Loucy (cell line): ENCODE measurements at regions not wholly inside any gene's neighbourhood (a gene's known extent, or its start where the extent isn't known, plus 50 kb on each side); places are given as distances from the start of the nearest gene placed in this dataset.

ENCODE experiments used
- H2AFZ ChIP-seq: fragments of 200-600 bp; sonication (generic); 2 replicates; pipeline ENCODE4 v1.6.0; 2016; ENCODE audit warnings: antibody characterized with exemption, mild to moderate bottlenecking, low read length, moderate library complexity
- H3F3A ChIP-seq: fragments of 200-600 bp; 2 replicates; pipeline ENCODE4 v1.6.0; 2016; ENCODE audit warnings: antibody characterized with exemption, low read depth, mild to moderate bottlenecking
- H3K27me3 ChIP-seq: fragments of 200-600 bp; sonication (generic); 2 replicates; pipeline ENCODE4 v1.6.1; 2014; ENCODE audit warnings: low read length, mild to moderate bottlenecking; ENCODE audit not compliant: insufficient read depth, poor library complexity, severe bottlenecking
- H3K36me3 ChIP-seq: fragments of 200-600 bp; sonication (generic); 2 replicates; pipeline ENCODE4 v1.6.1; 2016; ENCODE audit warnings: low read length; ENCODE audit not compliant: insufficient read depth
- H3K4me1 ChIP-seq: fragments of 200-600 bp; sonication (generic); 2 replicates; pipeline ENCODE4 v1.5.1; 2014; ENCODE audit warnings: low read length, mild to moderate bottlenecking; ENCODE audit not compliant: insufficient read depth, poor library complexity, severe bottlenecking
- H3K4me2 ChIP-seq: fragments of 200-600 bp; sonication (generic); 2 replicates; pipeline ENCODE4 v1.6.0; 2014; ENCODE audit warnings: antibody characterized with exemption, low read length, low read depth, mild to moderate bottlenecking; ENCODE audit not compliant: poor library complexity, severe bottlenecking
- H3K4me3 ChIP-seq: fragments of 200-600 bp; sonication (generic); 2 replicates; pipeline ENCODE4 v1.5.1; 2014; ENCODE audit warnings: low read length, mild to moderate bottlenecking, mixed read lengths; ENCODE audit not compliant: poor library complexity, severe bottlenecking
- H3K79me2 ChIP-seq: fragments of 200-600 bp; sonication (generic); 2 replicates; pipeline ENCODE4 v1.6.1; 2014; ENCODE audit warnings: low read length; ENCODE audit not compliant: insufficient read depth
- H3K9ac ChIP-seq: fragments of 200-600 bp; sonication (generic); 2 replicates; pipeline ENCODE4 v1.6.0; 2014; ENCODE audit warnings: mild to moderate bottlenecking, low read depth, low read length, moderate library complexity; ENCODE audit not compliant: poor library complexity, severe bottlenecking
- H3K9me2 ChIP-seq: fragments of 200-600 bp; sonication (generic); replicated peaks from 2 replicates; pipeline ENCODE4 v1.6.1; 2016; ENCODE audit warnings: low read depth, low read length, mixed read lengths
- H3K9me3 ChIP-seq: fragments of 200-600 bp; sonication (generic); 2 replicates; pipeline ENCODE4 v1.6.1; 2014; ENCODE audit warnings: mild to moderate bottlenecking, antibody characterized with exemption, low read length, low read depth; ENCODE audit not compliant: insufficient read depth
- H4K20me1 ChIP-seq: fragments of 200-600 bp; sonication (generic); 2 replicates; pipeline ENCODE4 v1.6.0; 2014; ENCODE audit warnings: antibody characterized with exemption, low read length, mild to moderate bottlenecking; ENCODE audit not compliant: insufficient read depth, poor library complexity, severe bottlenecking
- EZH2phosphoT487 ChIP-seq: fragments of 200-600 bp; IDR thresholded peaks from 2 replicates; pipeline ENCODE4 v1.6.1; 2018; ENCODE audit warnings: antibody characterized with exemption, mild to moderate bottlenecking, moderate library complexity, borderline replicate concordance
- TF ChIP-seq, protein P1 (sequence below): fragments of 200-600 bp; sonication (generic); conservative IDR thresholded peaks from 2 replicates; pipeline ENCODE4 v1.5.1; 2014; ENCODE audit warnings: mild to moderate bottlenecking, antibody characterized with exemption, low read length

DNA sequence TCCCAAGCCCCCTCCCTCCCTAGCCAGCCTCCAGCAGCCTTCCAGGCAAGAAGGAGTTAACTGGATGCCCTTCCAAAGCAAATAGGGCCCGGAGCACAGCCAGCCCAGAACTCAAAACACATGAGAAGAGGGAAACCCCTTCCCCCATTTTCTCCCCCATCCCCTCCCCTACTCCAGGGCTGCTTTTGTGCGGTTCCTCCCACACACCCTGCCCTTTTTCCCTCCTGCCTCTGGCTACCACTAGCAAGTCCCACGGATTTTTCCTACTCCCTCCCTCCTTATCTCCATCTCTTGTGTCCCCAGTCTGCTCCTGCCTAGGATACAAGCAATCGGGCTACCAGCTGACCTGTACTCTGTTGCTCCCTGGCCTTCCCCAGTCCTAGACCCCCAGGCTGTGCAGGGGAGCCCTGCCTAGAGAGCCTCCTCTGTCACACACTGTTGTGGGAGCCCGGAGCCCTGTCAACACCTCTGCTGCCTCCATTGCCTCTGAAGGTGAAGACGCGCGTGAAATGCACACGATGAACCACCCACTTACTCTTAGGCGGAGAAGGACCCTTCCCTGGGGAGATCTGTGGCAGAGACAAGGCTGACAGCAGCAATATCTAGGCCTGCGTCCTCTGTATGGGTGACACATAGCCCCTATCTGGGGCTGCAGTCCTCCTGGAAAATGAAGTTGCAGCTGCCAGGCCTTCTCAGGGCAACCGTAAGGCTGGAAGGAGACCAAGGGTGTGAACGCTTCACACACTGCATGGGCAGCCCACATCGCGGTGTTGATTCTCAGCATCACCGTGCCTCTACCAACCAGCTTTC is 282.8 kb downstream of the MN1 start:
- no peak overlapping the region for H3K4me3 ChIP-seq
- H2AFZ ChIP-seq: no peak overlapping the region
- no peaks in the 10 kb centered on the region for H3K36me3 ChIP-seq
- no peaks in the 10 kb centered on the region for H3K9me2 ChIP-seq
- H3K27me3 ChIP-seq: no peaks in the 10 kb centered on the region
- H3K9me3 ChIP-seq: no peaks in the 10 kb centered on the region
- H3K79me2 ChIP-seq: no peaks in the 10 kb centered on the region
- TF ChIP-seq, protein P1, sequence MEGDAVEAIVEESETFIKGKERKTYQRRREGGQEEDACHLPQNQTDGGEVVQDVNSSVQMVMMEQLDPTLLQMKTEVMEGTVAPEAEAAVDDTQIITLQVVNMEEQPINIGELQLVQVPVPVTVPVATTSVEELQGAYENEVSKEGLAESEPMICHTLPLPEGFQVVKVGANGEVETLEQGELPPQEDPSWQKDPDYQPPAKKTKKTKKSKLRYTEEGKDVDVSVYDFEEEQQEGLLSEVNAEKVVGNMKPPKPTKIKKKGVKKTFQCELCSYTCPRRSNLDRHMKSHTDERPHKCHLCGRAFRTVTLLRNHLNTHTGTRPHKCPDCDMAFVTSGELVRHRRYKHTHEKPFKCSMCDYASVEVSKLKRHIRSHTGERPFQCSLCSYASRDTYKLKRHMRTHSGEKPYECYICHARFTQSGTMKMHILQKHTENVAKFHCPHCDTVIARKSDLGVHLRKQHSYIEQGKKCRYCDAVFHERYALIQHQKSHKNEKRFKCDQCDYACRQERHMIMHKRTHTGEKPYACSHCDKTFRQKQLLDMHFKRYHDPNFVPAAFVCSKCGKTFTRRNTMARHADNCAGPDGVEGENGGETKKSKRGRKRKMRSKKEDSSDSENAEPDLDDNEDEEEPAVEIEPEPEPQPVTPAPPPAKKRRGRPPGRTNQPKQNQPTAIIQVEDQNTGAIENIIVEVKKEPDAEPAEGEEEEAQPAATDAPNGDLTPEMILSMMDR: no peak
- TF ChIP-seq EZH2phosphoT487: no peak
- no peaks in the 10 kb centered on the region for H3F3A ChIP-seq
- H3K4me2 ChIP-seq: no peak overlapping the region
- no peaks in the 10 kb centered on the region for H4K20me1 ChIP-seq
- H3K4me1 ChIP-seq: no peaks in the 10 kb centered on the region
- no peak overlapping the region for H3K9ac ChIP-seq

DNA sequence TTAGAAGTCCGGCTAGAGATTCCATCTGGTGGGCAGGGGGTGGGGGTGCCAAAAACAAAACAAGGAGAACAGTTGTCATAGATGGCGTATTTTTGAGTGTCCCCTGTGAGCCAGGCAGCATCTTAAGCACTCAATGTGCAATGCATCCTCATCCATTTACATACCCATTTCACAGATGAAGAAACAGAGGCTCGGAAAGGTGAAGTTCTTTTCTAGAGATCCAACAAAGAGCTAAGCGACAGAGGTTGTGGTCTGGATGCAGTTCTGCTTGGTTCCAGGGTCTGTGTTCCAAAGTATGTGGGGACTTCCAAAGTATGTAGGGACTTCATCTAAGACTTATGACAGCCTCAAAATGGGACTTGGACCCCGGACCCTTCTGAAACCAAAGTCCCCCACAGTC is 277.8 kb downstream of the MN1 start:
- TF ChIP-seq EZH2phosphoT487: no peak
- TF ChIP-seq, protein P1: no peak
- no peak overlapping the region for H3K4me3 ChIP-seq
- no peak overlapping the region for H3K4me2 ChIP-seq
- no peaks in the 10 kb centered on the region for H3K79me2 ChIP-seq
- H3F3A ChIP-seq: no peaks in the 10 kb centered on the region
- H3K36me3 ChIP-seq: no peaks in the 10 kb centered on the region
- no peaks in the 10 kb centered on the region for H3K9me2 ChIP-seq
- no peaks in the 10 kb centered on the region for H3K27me3 ChIP-seq
- no peak overlapping the region for H2AFZ ChIP-seq
- H3K9me3 ChIP-seq: no peaks in the 10 kb centered on the region
- no peaks in the 10 kb centered on the region for H4K20me1 ChIP-seq
- H3K9ac ChIP-seq: no peak overlapping the region
- no peaks in the 10 kb centered on the region for H3K4me1 ChIP-seq

DNA sequence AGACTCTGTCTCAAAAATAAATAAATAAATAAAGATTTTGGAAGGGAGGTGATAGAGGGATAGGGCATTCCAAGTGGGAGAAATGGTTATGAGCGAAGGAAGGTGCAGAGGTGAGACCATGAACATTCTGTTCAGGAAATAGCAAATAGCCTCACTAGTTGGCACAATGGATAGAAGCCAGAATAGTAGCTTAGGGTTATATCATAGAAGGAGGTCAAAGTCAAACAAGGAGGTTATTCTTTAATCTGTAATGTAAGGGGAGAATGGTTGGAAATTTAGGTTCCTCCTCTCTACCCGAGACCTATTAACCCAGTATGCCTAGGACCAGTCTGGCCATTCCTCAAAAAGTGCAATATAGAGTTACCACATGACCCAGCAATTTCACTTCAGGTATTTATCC is 275.8 kb downstream of the MN1 start:
- H3K4me3 ChIP-seq: no peak overlapping the region
- H3K4me1 ChIP-seq: no peaks in the 10 kb centered on the region
- no peaks in the 10 kb centered on the region for H3K36me3 ChIP-seq
- no peaks in the 10 kb centered on the region for H3K27me3 ChIP-seq
- no peak overlapping the region for H3K9ac ChIP-seq
- H3K79me2 ChIP-seq: no peaks in the 10 kb centered on the region
- no peak overlapping the region for H2AFZ ChIP-seq
- no peaks in the 10 kb centered on the region for H3K9me3 ChIP-seq
- no peak for TF ChIP-seq EZH2phosphoT487
- TF ChIP-seq, protein P1: no peak
- H3K9me2 ChIP-seq: no peaks in the 10 kb centered on the region
- H3F3A ChIP-seq: no peaks in the 10 kb centered on the region
- no peaks in the 10 kb centered on the region for H4K20me1 ChIP-seq
- H3K4me2 ChIP-seq: no peak overlapping the region
